ENCODE measurements at regions not wholly inside any gene's neighbourhood (a gene's known extent, or its start where the extent isn't known, plus 50 kb on each side); places are given as distances from the start of the nearest gene placed in this dataset.
A peak's percentile ranks its signal among the peaks of the same experiment; 100 is the strongest.

DNA sequence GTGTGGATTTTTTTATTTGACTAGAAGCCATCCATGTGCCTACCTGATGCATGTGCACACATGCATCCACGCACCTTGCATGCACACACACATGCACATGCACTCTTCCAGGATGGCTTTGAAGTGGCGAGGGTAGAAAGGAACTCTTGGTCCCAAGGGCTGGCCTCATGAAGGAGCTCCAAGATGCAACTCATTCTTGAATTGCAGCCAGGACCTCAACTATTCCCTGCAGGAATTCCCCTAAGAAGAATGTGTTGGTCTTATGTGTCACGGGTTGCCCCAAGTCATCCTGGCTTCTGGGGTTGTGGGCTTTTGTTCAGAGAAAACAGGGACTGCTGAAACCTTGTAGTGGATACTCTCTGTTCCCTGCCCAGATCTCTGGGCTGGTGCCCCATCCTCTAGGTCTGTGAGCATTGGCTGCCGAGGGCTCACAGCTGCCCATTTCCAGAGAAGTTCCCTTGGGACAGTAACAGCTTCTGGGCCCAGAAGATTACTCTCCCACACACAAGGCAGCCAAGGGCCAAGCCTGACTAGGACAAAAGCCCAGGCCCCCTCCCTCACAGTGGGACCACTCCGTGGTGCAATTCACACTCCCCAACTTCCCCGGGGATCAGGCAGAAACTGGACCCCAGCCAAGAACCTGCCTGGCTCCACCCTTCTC lies 137.6 kb downstream of the COPS8 start:
- H3K36me3 ChIP-seq (ENCODE audit: control insufficient read depth in 2 of 2, extremely low read depth in 1 of 2, insufficient read depth in 2 of 2, low read length in 2 of 2) = no peaks in the 10 kb centered on the region
- no peak overlapping the region for H2AFZ ChIP-seq (ENCODE audit: low read depth, low read length)
- ChIA-PET CTCF (interaction anchor here (1.4 kb wide), 1 partner anchor 34 kb away, joined by 3 read pairs; no protein-coding TSS in a partner anchor), POLR2A (no interaction called here)
- FAIRE-seq (no peak), DNase-seq (ENCODE audit: low read depth, low spot score) (peak; percentile 12)
- H3K9ac ChIP-seq (replicated peaks; ENCODE audit: extremely low read depth, insufficient read depth, low read length) = no peak overlapping the region
- intact Hi-C loops (cut with micrococcal nuclease) (no loop called here), dilution Hi-C loops (cut with MboI; ENCODE audit: extremely low pct_ligation_motif_present, low sequenced_read_pairs) (no loop called here)
- no peak overlapping the region for H3K27ac ChIP-seq (ENCODE audit: insufficient read depth, low read depth, low read length)
- H3K27me3 ChIP-seq (ENCODE audit: control insufficient read depth in 2 of 2, insufficient read depth in 2 of 2, low read length in 2 of 2) = no peaks in the 10 kb centered on the region
- no peaks in the 10 kb centered on the region for H3K79me2 ChIP-seq (ENCODE audit: control insufficient read depth, insufficient read depth, low read length)
- H3K4me1 ChIP-seq (ENCODE audit: control insufficient read depth, extremely low read depth, insufficient read depth, low read length) = peaks cover 9% of the 10 kb centered on the region
- no peaks in the 10 kb centered on the region for H3K9me3 ChIP-seq (replicated peaks; ENCODE audit: control insufficient read depth, insufficient read depth, low read length)
- H4K20me1 ChIP-seq (replicated peaks; ENCODE audit: control insufficient read depth, extremely low read depth, insufficient read depth, low read length) = no peaks in the 10 kb centered on the region
- TF ChIP-seq POLR2AphosphoS5 (IDR thresholded peaks at IDR 0.05; ENCODE audit: insufficient read depth, low read depth, low read length) (no peak), GATA2 (IDR thresholded peaks at IDR 0.05; ENCODE audit: insufficient read depth, insufficient read length, low read depth, low read length) (no peak), MYC (IDR thresholded peaks at IDR 0.05; ENCODE audit: low read depth, low read length) (no peak), POLR2A (IDR thresholded peaks at IDR 0.05; ENCODE audit: low read depth, low read length) (no peak), FOS (IDR thresholded peaks at IDR 0.05; ENCODE audit: borderline replicate concordance, insufficient read depth, low read length) (no peak), JUN (IDR thresholded peaks at IDR 0.05; ENCODE audit: borderline replicate concordance, insufficient read depth, insufficient read length, low read depth) (no peak), EZH2 (IDR thresholded peaks at IDR 0.05; ENCODE audit: borderline replicate concordance, low read depth, low read length, severe bottlenecking) (no peak)
- TF ChIP-seq, protein P1, sequence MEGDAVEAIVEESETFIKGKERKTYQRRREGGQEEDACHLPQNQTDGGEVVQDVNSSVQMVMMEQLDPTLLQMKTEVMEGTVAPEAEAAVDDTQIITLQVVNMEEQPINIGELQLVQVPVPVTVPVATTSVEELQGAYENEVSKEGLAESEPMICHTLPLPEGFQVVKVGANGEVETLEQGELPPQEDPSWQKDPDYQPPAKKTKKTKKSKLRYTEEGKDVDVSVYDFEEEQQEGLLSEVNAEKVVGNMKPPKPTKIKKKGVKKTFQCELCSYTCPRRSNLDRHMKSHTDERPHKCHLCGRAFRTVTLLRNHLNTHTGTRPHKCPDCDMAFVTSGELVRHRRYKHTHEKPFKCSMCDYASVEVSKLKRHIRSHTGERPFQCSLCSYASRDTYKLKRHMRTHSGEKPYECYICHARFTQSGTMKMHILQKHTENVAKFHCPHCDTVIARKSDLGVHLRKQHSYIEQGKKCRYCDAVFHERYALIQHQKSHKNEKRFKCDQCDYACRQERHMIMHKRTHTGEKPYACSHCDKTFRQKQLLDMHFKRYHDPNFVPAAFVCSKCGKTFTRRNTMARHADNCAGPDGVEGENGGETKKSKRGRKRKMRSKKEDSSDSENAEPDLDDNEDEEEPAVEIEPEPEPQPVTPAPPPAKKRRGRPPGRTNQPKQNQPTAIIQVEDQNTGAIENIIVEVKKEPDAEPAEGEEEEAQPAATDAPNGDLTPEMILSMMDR (IDR thresholded peaks at IDR 0.05; ENCODE audit: extremely low read depth in 1 of 2, insufficient read depth in 1 of 2, low read depth in 1 of 2, low read length in 2 of 2) = no peak
- TF ChIP-seq, protein P2, sequence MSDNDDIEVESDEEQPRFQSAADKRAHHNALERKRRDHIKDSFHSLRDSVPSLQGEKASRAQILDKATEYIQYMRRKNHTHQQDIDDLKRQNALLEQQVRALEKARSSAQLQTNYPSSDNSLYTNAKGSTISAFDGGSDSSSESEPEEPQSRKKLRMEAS (IDR thresholded peaks at IDR 0.05; ENCODE audit: insufficient read depth, insufficient read length) = no peak
- no TSS peak for BruUV-seq (replicated peaks)
- H3K4me2 ChIP-seq (ENCODE audit: insufficient read depth, low read length) = no peak overlapping the region
- no peaks in the 10 kb centered on the region for H3K9me1 ChIP-seq (replicated peaks; ENCODE audit: control insufficient read depth, extremely low read depth, insufficient read depth, low read length)
- H3K4me3 ChIP-seq (replicated peaks in 1 of 3; ENCODE audit: insufficient read depth in 1 of 3, low read depth in 1 of 3, low read length in 3 of 3) = no peak overlapping the region
